Keratinocyte (primary cell): ENCODE measurements at regions not wholly inside any gene's neighbourhood (a gene's known extent, or its start where the extent isn't known, plus 50 kb on each side); places are given as distances from the start of the nearest gene placed in this dataset.

ENCODE experiments used
- CTCF ChIP-seq, 3 experiments: IDR thresholded peaks in 1 of 3; conservative IDR thresholded peaks in 1 of 3; optimal IDR thresholded peaks in 1 of 3; 2 replicates in 2 of 3; 3 replicates in 1 of 3; pipeline versions ENCODE3 to v1.5.1; 2011; ENCODE audit warnings: low read length in 3 of 3, mild to moderate bottlenecking in 3 of 3, moderate library complexity in 2 of 3, control low read depth in 1 of 3, inconsistent platforms in 1 of 3; ENCODE audit not compliant: insufficient read depth in 2 of 3; ENCODE audit errors: extremely low read depth in 1 of 3
- EZH2 ChIP-seq: IDR thresholded peaks from one replicate; pipeline ENCODE4 v1.6.1; 2012; ENCODE audit warnings: inconsistent platforms, mild to moderate bottlenecking, low read length, moderate library complexity

GRCh38 chr17:77358801-77359200 lies 218.0 kb downstream of the SEC14L1 start:
- TF ChIP-seq CTCF (optimal IDR thresholded peaks at IDR 0.05 in 1 of 3, IDR thresholded peaks at IDR 0.05 in 1 of 3, conservative IDR thresholded peaks at IDR 0.05 in 1 of 3; ENCODE audit: extremely low read depth in 1 of 3, insufficient read depth in 2 of 3, low read length in 3 of 3) (no peak), EZH2 (no peak)
